ENCODE measurements at regions not wholly inside any gene's neighbourhood (a gene's known extent, or its start where the extent isn't known, plus 50 kb on each side); places are given as distances from the start of the nearest gene placed in this dataset.

GRCh38 chr3:118029049-118029448, 1005.6 kb downstream of the IGSF11 start:
- no peak for DNase-seq

- no peak for DNase-seq
Measured at GRCh38 chr3:118036215-118036614, 998.4 kb downstream of the IGSF11 start.

- no peak for DNase-seq
Measured at GRCh38 chr3:118055381-118055780, 979.3 kb downstream of the IGSF11 start.

GRCh38 chr3:118057086-118057485, 977.6 kb downstream of the IGSF11 start:
- DNase-seq = no peak

GRCh38 chr3:118059096-118059495, 975.5 kb downstream of the IGSF11 start:
- no peak for DNase-seq

- DNase-seq = no peak
Measured at GRCh38 chr3:118067439-118067838, 967.2 kb downstream of the IGSF11 start.

- DNase-seq = no peak
Measured at GRCh38 chr3:118075873-118076272, 958.8 kb downstream of the IGSF11 start.

GRCh38 chr3:118077332-118077731, 957.3 kb downstream of the IGSF11 start:
- no peak for DNase-seq

- DNase-seq = no peak
Measured at GRCh38 chr3:118080889-118081288, 953.8 kb downstream of the IGSF11 start.

GRCh38 chr3:118088696-118089095, 946.0 kb downstream of the IGSF11 start:
- no peak for DNase-seq

- no peak for DNase-seq
Measured at GRCh38 chr3:118089563-118089962, 945.1 kb downstream of the IGSF11 start.

GRCh38 chr3:118097226-118097625, 937.4 kb downstream of the IGSF11 start:
- DNase-seq = no peak

GRCh38 chr3:118097660-118098059, 937.0 kb downstream of the IGSF11 start:
- DNase-seq = no peak

- DNase-seq = no peak
Measured at GRCh38 chr3:118098827-118099226, 935.8 kb downstream of the IGSF11 start.

GRCh38 chr3:118101891-118102290, 932.8 kb downstream of the IGSF11 start:
- no peak for DNase-seq

GRCh38 chr3:118102737-118103136, 931.9 kb downstream of the IGSF11 start:
- no peak for DNase-seq

GRCh38 chr3:118108201-118108600, 926.4 kb downstream of the IGSF11 start:
- no peak for DNase-seq

- no peak for DNase-seq
Measured at GRCh38 chr3:118108769-118109168, 925.9 kb downstream of the IGSF11 start.

- DNase-seq = no peak
Measured at GRCh38 chr3:118110211-118110610, 924.4 kb downstream of the IGSF11 start.

- DNase-seq = no peak
Measured at GRCh38 chr3:118116991-118117390, 917.7 kb downstream of the IGSF11 start.

GRCh38 chr3:118126751-118127150, 907.9 kb downstream of the IGSF11 start:
- DNase-seq = no peak

- DNase-seq = no peak
Measured at GRCh38 chr3:118127992-118128391, 906.7 kb downstream of the IGSF11 start.

- DNase-seq = no peak
Measured at GRCh38 chr3:118128886-118129285, 905.8 kb downstream of the IGSF11 start.

GRCh38 chr3:118137778-118138177, 896.9 kb downstream of the IGSF11 start:
- DNase-seq = no peak

GRCh38 chr3:118144919-118145318, 889.7 kb downstream of the IGSF11 start:
- no peak for DNase-seq

All from NCI-H1694 treated with DMSO at 0.1 percent for 48 hours (cell line).